Sigmoid colon (tissue), 6 donors: ENCODE measurements at regions not wholly inside any gene's neighbourhood (a gene's known extent, or its start where the extent isn't known, plus 50 kb on each side); places are given as distances from the start of the nearest gene placed in this dataset.

ENCODE experiments used
- DNase-seq: peaks from one replicate; pipeline ENCODE4 v3.0.0-alpha.2; 2019
- H3K27ac ChIP-seq, 4 donors: fragments of 200-600 bp; sonication (generic); one replicate each; pipeline ENCODE4 v1.5.1; 2016 to 2019; ENCODE audit warnings: mild to moderate bottlenecking in 1 of 4
- H3K27me3 ChIP-seq, 3 donors: fragments of 200-600 bp; sonication (generic); one replicate each; pipeline ENCODE4 v1.5.1; 2019; ENCODE audit warnings: mild to moderate bottlenecking in 1 of 3
- H3K36me3 ChIP-seq, 4 donors: fragments of 200-600 bp; sonication (generic); one replicate each; pipeline ENCODE4 v1.5.1; 2016 to 2019
- H3K4me1 ChIP-seq, 4 donors: fragments of 200-600 bp; sonication (generic); one replicate each; pipeline ENCODE4 v1.5.1; 2017 to 2019
- H3K4me3 ChIP-seq, 4 donors: fragments of 200-600 bp; sonication (generic); one replicate each; pipeline ENCODE4 v1.5.1; 2017 to 2019; ENCODE audit warnings: mild to moderate bottlenecking in 2 of 4, moderate library complexity in 1 of 4
- H3K9me3 ChIP-seq, 4 donors: fragments of 200-600 bp in 3 of 4; sonication (generic) in 3 of 4; one replicate each; pipeline versions ENCODE4 v1.5.1 to v1.6.1; 2013 to 2019
- CTCF ChIP-seq, 4 experiments: fragments of 450-650 bp in 3 of 4; fragments of 200-600 bp in 1 of 4; IDR thresholded peaks; one replicate each; pipeline ENCODE4 v1.5.1; 2016 to 2019; ENCODE audit warnings: antibody characterized with exemption in 4 of 4, mild to moderate bottlenecking in 3 of 4, moderate library complexity in 2 of 4
- EP300 ChIP-seq, 4 donors: sonication (generic); formaldehyde crosslinking; IDR thresholded peaks; one replicate each; pipeline ENCODE4 v1.6.1; 2017; ENCODE audit warnings: antibody characterized with exemption in 4 of 4
- POLR2A ChIP-seq, 2 donors: fragments of 450-650 bp; IDR thresholded peaks; one replicate each; pipeline ENCODE4 v1.6.1; 2016; ENCODE audit warnings: antibody characterized with exemption in 2 of 2, mild to moderate bottlenecking in 2 of 2, moderate library complexity in 2 of 2
- POLR2AphosphoS5 ChIP-seq, 4 donors: sonication (generic); formaldehyde crosslinking; IDR thresholded peaks; one replicate each; pipeline ENCODE4 v1.6.1; 2017; ENCODE audit warnings: antibody characterized with exemption in 4 of 4
- WGBS, 2 donors: extraction: QIAGEN DNeasy Blood & Tissue Kit; methylation state at CpG; one replicate each; pipeline ENCODE4 v1.1.7; 2013; 5-methylcytosine and 5-hydroxymethylcytosine counted together
- intact Hi-C: fragments of 100-400 bp; cut with DNase I; formaldehyde crosslinking; loops from one replicate; pipeline ENCODE4 v1.15.1; 2023
- donor health status: healthy with polysubstance abuse.
- donor health status: healthy.

GRCh38 chr4:54819034-54819433 lies 161.3 kb downstream of the KIT start:
- Histone ChIP-seq H3K4me3 (no peak overlapping the region), H3K4me1 (no peaks in the 10 kb centered on the region), H3K36me3 (no peaks in the 10 kb centered on the region), H3K9me3 (no peaks in the 10 kb centered on the region), H3K27me3 (no peaks in the 10 kb centered on the region), H3K27ac (no peak overlapping the region)
- intact Hi-C loops, result no loop called here
- TF ChIP-seq CTCF (IDR thresholded peaks at IDR 0.05), result no peak
- WGBS, 2 donors, result 48 to 73% methylated on average over 5 of the region's 5 CpGs
- DNase-seq, result no peak

DNA sequence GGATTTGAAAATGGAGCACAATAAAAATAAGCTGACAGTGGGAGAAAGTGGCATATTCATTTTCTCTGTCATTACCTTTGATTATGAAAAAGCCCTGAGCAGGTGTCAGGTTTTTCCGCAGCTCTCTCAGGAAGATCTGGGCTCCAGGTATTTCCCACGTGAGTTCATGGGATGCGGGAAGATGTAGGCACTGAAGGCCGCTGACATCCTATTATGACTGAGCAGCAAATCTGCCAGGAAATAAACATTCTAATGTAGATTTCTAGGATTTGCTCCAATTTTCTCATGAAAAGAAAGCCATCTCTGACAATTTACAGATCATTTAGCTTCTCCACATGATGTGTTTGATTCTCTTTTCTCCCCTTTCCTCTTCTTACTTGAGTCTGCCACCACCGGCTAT lies 160.7 kb downstream of the KIT start:
- Histone ChIP-seq H3K27me3 (no peaks in the 10 kb centered on the region), H3K4me1 (no peaks in the 10 kb centered on the region), H3K36me3 (no peaks in the 10 kb centered on the region), H3K4me3 (no peak overlapping the region), H3K9me3 (no peaks in the 10 kb centered on the region), H3K27ac (no peak overlapping the region)
- TF ChIP-seq POLR2A (IDR thresholded peaks at IDR 0.05), result no peak
- no peak for TF ChIP-seq POLR2AphosphoS5 (IDR thresholded peaks at IDR 0.05)
- TF ChIP-seq EP300 (IDR thresholded peaks at IDR 0.05), result no peak
- no peak for TF ChIP-seq CTCF (IDR thresholded peaks at IDR 0.05)
- 78 to 90% methylated on average over 5 of the region's 5 CpGs for WGBS, 2 donors
- intact Hi-C loops, result no loop called here
- DNase-seq, result no peak

DNA sequence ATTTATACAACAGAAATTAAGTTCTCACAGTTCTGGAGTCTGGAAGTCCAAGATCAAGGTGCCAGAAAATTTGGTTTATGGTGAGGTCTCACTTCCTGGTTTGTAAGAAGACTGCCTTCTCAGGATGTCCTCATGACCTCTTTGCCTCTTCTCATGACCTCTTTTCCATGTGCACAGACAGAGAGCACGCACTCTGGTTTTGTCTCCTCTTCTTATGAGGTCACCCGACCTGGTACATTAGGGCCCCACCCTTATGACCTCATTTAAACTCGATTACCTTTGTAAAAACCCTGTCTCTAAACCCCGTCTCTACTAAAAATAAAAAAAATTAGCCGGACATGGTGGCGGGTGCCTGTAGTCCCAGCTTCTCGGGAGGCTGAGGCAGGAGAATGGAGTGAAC lies 155.9 kb downstream of the KIT start:
- Histone ChIP-seq H3K4me3 (no peak overlapping the region), H3K4me1 (no peaks in the 10 kb centered on the region), H3K36me3 (no peaks in the 10 kb centered on the region), H3K9me3 (no peaks in the 10 kb centered on the region), H3K27ac (no peak overlapping the region), H3K27me3 (no peaks in the 10 kb centered on the region)
- no peak for DNase-seq
- WGBS, 2 donors, result 82 to 92% methylated on average over 7 of the region's 7 CpGs
- TF ChIP-seq POLR2AphosphoS5 (IDR thresholded peaks at IDR 0.05), result no peak
- no peak for TF ChIP-seq EP300 (IDR thresholded peaks at IDR 0.05)
- no peak for TF ChIP-seq CTCF (IDR thresholded peaks at IDR 0.05)
- intact Hi-C loops, result no loop called here

- Histone ChIP-seq H3K4me3 (no peak overlapping the region), H3K27me3 (no peaks in the 10 kb centered on the region), H3K4me1 (no peaks in the 10 kb centered on the region), H3K9me3 (peaks cover 0 to 3% (median 1%) of the 10 kb centered on the region in 4 donors), H3K36me3 (no peaks in the 10 kb centered on the region), H3K27ac (no peak overlapping the region)
- intact Hi-C loops, result no loop called here
- TF ChIP-seq CTCF (IDR thresholded peaks at IDR 0.05) (no peak), POLR2A (IDR thresholded peaks at IDR 0.05) (no peak), POLR2AphosphoS5 (IDR thresholded peaks at IDR 0.05) (no peak), EP300 (IDR thresholded peaks at IDR 0.05) (no peak)
- DNase-seq, result no peak
Measured at GRCh38 chr4:54806351-54806750, 148.6 kb downstream of the KIT start.

GRCh38 chr4:54802336-54802735 lies 144.6 kb downstream of the KIT start:
- Histone ChIP-seq H3K27me3 (no peaks in the 10 kb centered on the region), H3K4me3 (no peak overlapping the region), H3K27ac (no peak overlapping the region), H3K4me1 (no peaks in the 10 kb centered on the region), H3K9me3 (peaks cover 0 to 3% (median 1%) of the 10 kb centered on the region in 4 donors), H3K36me3 (no peaks in the 10 kb centered on the region)
- TF ChIP-seq POLR2A (IDR thresholded peaks at IDR 0.05) (no peak), POLR2AphosphoS5 (IDR thresholded peaks at IDR 0.05) (no peak), EP300 (IDR thresholded peaks at IDR 0.05) (no peak), CTCF (IDR thresholded peaks at IDR 0.05) (no peak)
- 81 to 91% methylated on average over 2 of the region's 2 CpGs for WGBS, 2 donors
- intact Hi-C loops, result no loop called here
- DNase-seq, result no peak
